Spleen (tissue), 11 donors: ENCODE measurements at regions not wholly inside any gene's neighbourhood (a gene's known extent, or its start where the extent isn't known, plus 50 kb on each side); places are given as distances from the start of the nearest gene placed in this dataset.
"Not testable (repeated sequence)": the region's sequence is repeated elsewhere in the genome, so short reads cannot be mapped to it uniquely, and the experiment has no call there.

Experiments used
- DNase-seq: peaks from one replicate; pipeline ENCODE4 v3.0.0-alpha.2; 2020
- H3K27ac ChIP-seq, 8 donors: fragments of 200-600 bp; sonication (generic) in 7 of 8; 1 replicate in 4 of 8; 2 replicates in 4 of 8; pipeline versions ENCODE4 v1.5.0 to v1.8.0; 2016 to 2021; ENCODE audit warnings: inconsistent platforms in 4 of 8, mild to moderate bottlenecking in 4 of 8, moderate library complexity in 1 of 8
- H3K27me3 ChIP-seq, 7 donors: fragments of 200-600 bp; sonication (generic) in 6 of 7; replicated peaks in 1 of 7; 1 replicate in 4 of 7; 2 replicates in 3 of 7; pipeline versions ENCODE4 v1.5.0 to v1.8.0; 2016 to 2021; ENCODE audit warnings: inconsistent platforms in 3 of 7, mild to moderate bottlenecking in 1 of 7
- H3K36me3 ChIP-seq, 6 donors: fragments of 200-600 bp; sonication (generic) in 5 of 6; 1 replicate in 4 of 6; 2 replicates in 2 of 6; pipeline versions ENCODE4 v1.5.0 to v1.8.0; 2016 to 2021; ENCODE audit warnings: inconsistent platforms in 2 of 6
- H3K4me1 ChIP-seq, 6 donors: fragments of 200-600 bp; sonication (generic) in 5 of 6; 1 replicate in 3 of 6; 2 replicates in 3 of 6; pipeline versions ENCODE4 v1.5.0 to v1.8.0; 2016 to 2021; ENCODE audit warnings: inconsistent platforms in 3 of 6
- H3K4me3 ChIP-seq, 8 donors: fragments of 200-600 bp; sonication (generic) in 7 of 8; 1 replicate in 4 of 8; 2 replicates in 4 of 8; pipeline versions ENCODE4 v1.5.0 to v1.8.0; 2016 to 2021; ENCODE audit warnings: inconsistent platforms in 4 of 8, mild to moderate bottlenecking in 4 of 8, moderate library complexity in 2 of 8
- H3K9me3 ChIP-seq, 8 donors: fragments of 200-600 bp; sonication (generic) in 7 of 8; 1 replicate in 4 of 8; 2 replicates in 4 of 8; pipeline versions ENCODE4 v1.5.0 to v1.8.0; 2016 to 2021; ENCODE audit warnings: inconsistent platforms in 4 of 8
- CTCF ChIP-seq, 11 experiments: fragments of 200-600 bp in 7 of 11; fragments of 450-650 bp in 4 of 11; sonication (generic) in 4 of 11; IDR thresholded peaks in 8 of 11; conservative IDR thresholded peaks in 3 of 11; 1 replicate in 7 of 11; 2 replicates in 4 of 11; pipeline versions ENCODE4 v1.4.0 to v1.8.0; 2016 to 2021; ENCODE audit warnings: antibody characterized with exemption in 11 of 11, inconsistent platforms in 4 of 11, mild to moderate bottlenecking in 1 of 11
- POLR2A ChIP-seq, 3 donors: fragments of 450-650 bp; IDR thresholded peaks; one replicate each; pipeline ENCODE4 v1.5.1; 2017; ENCODE audit warnings: antibody characterized with exemption in 3 of 3, mild to moderate bottlenecking in 1 of 3
- POLR2AphosphoS5 ChIP-seq, 3 donors: sonication (generic); formaldehyde crosslinking; IDR thresholded peaks; one replicate each; pipeline ENCODE4 v1.5.1; 2017; ENCODE audit warnings: antibody characterized with exemption in 3 of 3
- WGBS, 5 donors: extraction: QIAGEN DNeasy Blood & Tissue Kit in 3 of 5; methylation state at CpG; one replicate each; pipeline versions ENCODE4 v1.1.5 to v1.1.7; 2013 to 2018; 5-methylcytosine and 5-hydroxymethylcytosine counted together
- intact Hi-C: fragments of 100-400 bp; cut with DNase I; formaldehyde crosslinking; loops from one replicate; pipeline ENCODE4 v1.15.0; 2023; ENCODE audit warnings: low total_unique reads
- donor health status: healthy with polysubstance abuse.
- donor health status: DM: no; HTN: no; CAD: no; lungs with moderate emphysema.
- donor health status: DM: no; HTN: no; CAD: no.
- donor health status: Bipolar disorder and iron deficiency.
- donor health status: healthy.
- donor health status: DM: no; HTN: no; CAD: no.
- donor health status: DM: yes; HTN: yes; CAD: no.

- WGBS, 5 donors: 26 to 33% (median 28%) methylated on average over 16 of the region's 16 CpGs
- peak; percentile 91 for DNase-seq
Measured at GRCh38 chr14:106257569-106257994, 731.2 kb downstream of the TMEM121 start.

GRCh38 chr14:106268013-106268727 is 741.8 kb downstream of the TMEM121 start:
- intact Hi-C loops: no loop called here
- no peak overlapping the region for H3K27ac ChIP-seq
- H3K4me3 ChIP-seq: peak overlapping the region in 1 of 8 donors; percentile 24
- H3K4me1 ChIP-seq: no peaks in the 10 kb centered on the region
- no peaks in the 10 kb centered on the region for H3K9me3 ChIP-seq
- WGBS, 5 donors: 25 to 33% (median 32%) methylated on average over 17 of the region's 17 CpGs
- peaks cover 0 to 17% (median 6%) of the 10 kb centered on the region in 7 donors for H3K27me3 ChIP-seq
- no peaks in the 10 kb centered on the region for H3K36me3 ChIP-seq
- TF ChIP-seq CTCF (IDR thresholded peaks at IDR 0.05 in 8 of 11, conservative IDR thresholded peaks at IDR 0.05 in 3 of 11): peak in 6 of 11 experiments; percentile 12 to 64 (median 56)
- TF ChIP-seq POLR2AphosphoS5 (IDR thresholded peaks at IDR 0.05): no peak
- no peak for TF ChIP-seq POLR2A (IDR thresholded peaks at IDR 0.05)
- DNase-seq: peak; percentile 87

More at GRCh38 chr14:106257569-106257994, 731.2 kb downstream of the TMEM121 start:
- H3K4me1 ChIP-seq, H3K36me3 ChIP-seq, intact Hi-C loops, H3K27ac ChIP-seq, H3K9me3 ChIP-seq, H3K4me3 ChIP-seq: not testable (repeated sequence)
- peak in 10 of 11 experiments; percentile 21 to 88 (median 62) for TF ChIP-seq CTCF (IDR thresholded peaks at IDR 0.05 in 8 of 11, conservative IDR thresholded peaks at IDR 0.05 in 3 of 11)
- peaks cover 0 to 12% (median 0%) of the 10 kb centered on the region in 7 donors for H3K27me3 ChIP-seq

- Histone ChIP-seq H3K4me1 (no peaks in the 10 kb centered on the region), H3K4me3 (peak overlapping the region in 1 of 8 donors; percentile 24), H3K9me3 (no peaks in the 10 kb centered on the region), H3K27me3 (peaks cover 0 to 16% (median 0%) of the 10 kb centered on the region in 7 donors), H3K27ac (no peak overlapping the region), H3K36me3 (no peaks in the 10 kb centered on the region)
- intact Hi-C loops: no loop called here
- TF ChIP-seq CTCF (IDR thresholded peaks at IDR 0.05 in 8 of 11, conservative IDR thresholded peaks at IDR 0.05 in 3 of 11): no peak
- peak in 1 of 3 donors; percentile 54 for TF ChIP-seq POLR2AphosphoS5 (IDR thresholded peaks at IDR 0.05)
- TF ChIP-seq POLR2A (IDR thresholded peaks at IDR 0.05): peak in 1 of 3 donors; percentile 9
- no peak for DNase-seq
- WGBS, 5 donors: 55 to 74% (median 70%) methylated on average over 2 of the region's 2 CpGs
Measured at GRCh38 chr14:106269029-106269428, 742.6 kb downstream of the TMEM121 start.

- no peak overlapping the region for H3K27ac ChIP-seq
- 74 to 81% (median 76%) methylated on average over 12 of the region's 12 CpGs for WGBS, 5 donors
- intact Hi-C loops: no loop called here
- H3K36me3 ChIP-seq: no peaks in the 10 kb centered on the region
- no peaks in the 10 kb centered on the region for H3K9me3 ChIP-seq
- no peak for TF ChIP-seq POLR2A (IDR thresholded peaks at IDR 0.05)
- no peak for TF ChIP-seq CTCF (IDR thresholded peaks at IDR 0.05 in 8 of 11, conservative IDR thresholded peaks at IDR 0.05 in 3 of 11)
- TF ChIP-seq POLR2AphosphoS5 (IDR thresholded peaks at IDR 0.05): no peak
- H3K4me3 ChIP-seq: no peak overlapping the region
- DNase-seq: no peak
- H3K27me3 ChIP-seq: peaks cover 0 to 16% (median 0%) of the 10 kb centered on the region in 7 donors
- H3K4me1 ChIP-seq: no peaks in the 10 kb centered on the region
Measured at GRCh38 chr14:106269451-106270204, 743.2 kb downstream of the TMEM121 start.

- H3K27me3 ChIP-seq: peaks cover 0 to 16% (median 0%) of the 10 kb centered on the region in 7 donors
- H3K4me3 ChIP-seq, intact Hi-C loops, H3K27ac ChIP-seq, H3K9me3 ChIP-seq, H3K36me3 ChIP-seq, DNase-seq, H3K4me1 ChIP-seq: not testable (repeated sequence)
- 21 to 33% (median 28%) methylated on average over 3 to 4 of the region's 4 CpGs for WGBS, 5 donors
Measured at GRCh38 chr14:106270476-106271121, 744.2 kb downstream of the TMEM121 start.
